OCI-LY3 (cell line): ENCODE measurements at regions not wholly inside any gene's neighbourhood (a gene's known extent, or its start where the extent isn't known, plus 50 kb on each side); places are given as distances from the start of the nearest gene placed in this dataset.

Experiments used
- CTCF ChIP-seq: fragments of 200-600, 300-600 bp; sonication (generic); IDR thresholded peaks from 2 replicates; pipeline ENCODE4 v1.5.1; 2014; ENCODE audit warnings: antibody characterized with exemption, low read length, low read depth
- EZH2phosphoT487 ChIP-seq: fragments of 200-600 bp; shearing (Covaris generic); IDR thresholded peaks from 2 replicates; pipeline ENCODE4 v1.6.1; 2018; ENCODE audit warnings: antibody characterized with exemption, mixed run types, low read depth

GRCh38 chr14:87184180-87184579 lies 808.8 kb downstream of the GALC start:
- TF ChIP-seq CTCF (no peak), EZH2phosphoT487 (no peak)
